A673 (cell line): ENCODE measurements at regions not wholly inside any gene's neighbourhood (a gene's known extent, or its start where the extent isn't known, plus 50 kb on each side); places are given as distances from the start of the nearest gene placed in this dataset.

ENCODE experiments used
- EZH2 ChIP-seq: fragments of 200-600 bp; sonication (generic); IDR thresholded peaks from 2 replicates; pipeline ENCODE4 v1.6.1; 2017; ENCODE audit warnings: borderline replicate concordance, low read depth, mild to moderate bottlenecking, mixed read lengths, antibody characterized with exemption, low read length; ENCODE audit not compliant: poor library complexity, severe bottlenecking
- TF ChIP-seq, protein P1 (sequence below): fragments of 300-800, 200-600 bp; sonication (generic); conservative IDR thresholded peaks from 2 replicates; pipeline ENCODE4 v1.5.1; 2017; ENCODE audit warnings: low read depth, mild to moderate bottlenecking, antibody characterized with exemption, low read length, moderate library complexity, mixed read lengths

DNA sequence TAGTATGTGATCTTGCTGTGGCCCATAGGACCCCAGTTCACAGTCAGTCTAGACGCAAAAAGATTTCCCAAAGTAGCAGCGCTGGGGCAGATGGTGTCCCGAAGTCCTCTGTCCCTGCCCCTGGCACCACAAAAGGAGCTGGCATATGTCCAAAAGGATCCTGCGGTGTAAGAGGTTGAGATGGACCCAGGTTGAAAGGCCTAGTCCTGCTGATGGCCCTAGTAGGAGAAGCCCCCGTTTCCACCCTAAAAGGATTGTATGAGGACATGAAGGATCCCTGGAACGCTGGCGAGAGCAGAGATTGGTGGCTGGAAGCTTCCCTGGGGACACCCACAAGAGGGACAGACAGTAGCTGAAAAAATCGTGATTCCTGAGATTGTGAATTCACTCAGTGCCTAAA lies 58.0 kb upstream of the DCAF8L1 start:
- TF ChIP-seq EZH2: no peak
- TF ChIP-seq, protein P1, sequence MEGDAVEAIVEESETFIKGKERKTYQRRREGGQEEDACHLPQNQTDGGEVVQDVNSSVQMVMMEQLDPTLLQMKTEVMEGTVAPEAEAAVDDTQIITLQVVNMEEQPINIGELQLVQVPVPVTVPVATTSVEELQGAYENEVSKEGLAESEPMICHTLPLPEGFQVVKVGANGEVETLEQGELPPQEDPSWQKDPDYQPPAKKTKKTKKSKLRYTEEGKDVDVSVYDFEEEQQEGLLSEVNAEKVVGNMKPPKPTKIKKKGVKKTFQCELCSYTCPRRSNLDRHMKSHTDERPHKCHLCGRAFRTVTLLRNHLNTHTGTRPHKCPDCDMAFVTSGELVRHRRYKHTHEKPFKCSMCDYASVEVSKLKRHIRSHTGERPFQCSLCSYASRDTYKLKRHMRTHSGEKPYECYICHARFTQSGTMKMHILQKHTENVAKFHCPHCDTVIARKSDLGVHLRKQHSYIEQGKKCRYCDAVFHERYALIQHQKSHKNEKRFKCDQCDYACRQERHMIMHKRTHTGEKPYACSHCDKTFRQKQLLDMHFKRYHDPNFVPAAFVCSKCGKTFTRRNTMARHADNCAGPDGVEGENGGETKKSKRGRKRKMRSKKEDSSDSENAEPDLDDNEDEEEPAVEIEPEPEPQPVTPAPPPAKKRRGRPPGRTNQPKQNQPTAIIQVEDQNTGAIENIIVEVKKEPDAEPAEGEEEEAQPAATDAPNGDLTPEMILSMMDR: no peak
